ENCODE measurements at regions not wholly inside any gene's neighbourhood (a gene's known extent, or its start where the extent isn't known, plus 50 kb on each side); places are given as distances from the start of the nearest gene placed in this dataset.

- Mint-ChIP-seq H3K4me3 (no peak overlapping the region), H3K9me3 (peaks cover 81% of the 10 kb centered on the region), H3K4me1 (ENCODE audit: low read depth) (no peaks in the 10 kb centered on the region), H3K27ac (no peak overlapping the region), H3K27me3 (ENCODE audit: insufficient read depth) (peaks cover 1% of the 10 kb centered on the region), H3K36me3 (ENCODE audit: low read depth) (peaks cover 37% of the 10 kb centered on the region)
- DNase-seq, result no peak
- no peak for TF ChIP-seq CTCF (IDR thresholded peaks at IDR 0.05)
These were observed 847.3 kb downstream of the BRD1 start for GRCh38 chr22:48980409-48980808.

- Mint-ChIP-seq H3K27me3 (ENCODE audit: insufficient read depth) (peaks cover 1% of the 10 kb centered on the region), H3K27ac (no peak overlapping the region), H3K9me3 (peaks cover 73% of the 10 kb centered on the region), H3K36me3 (ENCODE audit: low read depth) (peaks cover 31% of the 10 kb centered on the region; the same call in 1 of the 2 replicates), H3K4me3 (no peak overlapping the region), H3K4me1 (ENCODE audit: low read depth) (no peaks in the 10 kb centered on the region)
- no peak for DNase-seq
- TF ChIP-seq CTCF (IDR thresholded peaks at IDR 0.05), result no peak
These were observed 848.2 kb downstream of the BRD1 start for GRCh38 chr22:48979482-48979881.

GRCh38 chr22:48976556-48977535 lies 850.8 kb downstream of the BRD1 start:
- no peak for DNase-seq
- peaks cover 1% of the 10 kb centered on the region for H3K27me3 Mint-ChIP-seq (ENCODE audit: insufficient read depth)
- no peak overlapping the region for H3K27ac Mint-ChIP-seq
- peaks cover 69% of the 10 kb centered on the region for H3K9me3 Mint-ChIP-seq
- H3K4me1 Mint-ChIP-seq (ENCODE audit: low read depth), result no peaks in the 10 kb centered on the region
- H3K36me3 Mint-ChIP-seq (ENCODE audit: low read depth), result peaks cover 35% of the 10 kb centered on the region
- H3K4me3 Mint-ChIP-seq, result no peak overlapping the region
- no peak for TF ChIP-seq CTCF (IDR thresholded peaks at IDR 0.05)

- peaks cover 35% of the 10 kb centered on the region for H3K36me3 Mint-ChIP-seq (ENCODE audit: low read depth)
- H3K9me3 Mint-ChIP-seq, result peaks cover 73% of the 10 kb centered on the region
- no peak overlapping the region for H3K27ac Mint-ChIP-seq
- no peak for DNase-seq
- TF ChIP-seq CTCF (IDR thresholded peaks at IDR 0.05), result no peak
- peaks cover 1% of the 10 kb centered on the region for H3K27me3 Mint-ChIP-seq (ENCODE audit: insufficient read depth)
- no peak overlapping the region for H3K4me3 Mint-ChIP-seq
- H3K4me1 Mint-ChIP-seq (ENCODE audit: low read depth), result no peaks in the 10 kb centered on the region
These were observed 851.8 kb downstream of the BRD1 start for GRCh38 chr22:48975886-48976285.

- no peak for DNase-seq
- H3K4me3 Mint-ChIP-seq, result no peak overlapping the region
- no peaks in the 10 kb centered on the region for H3K4me1 Mint-ChIP-seq (ENCODE audit: low read depth)
- H3K27me3 Mint-ChIP-seq (ENCODE audit: insufficient read depth), result peaks cover 1% of the 10 kb centered on the region; the same call in 1 of the 2 replicates
- H3K27ac Mint-ChIP-seq, result no peak overlapping the region
- peaks cover 35% of the 10 kb centered on the region for H3K36me3 Mint-ChIP-seq (ENCODE audit: low read depth)
- TF ChIP-seq CTCF (IDR thresholded peaks at IDR 0.05), result no peak
- H3K9me3 Mint-ChIP-seq, result peaks cover 71% of the 10 kb centered on the region
These were observed 852.3 kb downstream of the BRD1 start for GRCh38 chr22:48975316-48975741.
